GM18858 (cell line): ENCODE measurements at regions not wholly inside any gene's neighbourhood (a gene's known extent, or its start where the extent isn't known, plus 50 kb on each side); places are given as distances from the start of the nearest gene placed in this dataset.
A peak's percentile ranks its signal among the peaks of the same experiment; 100 is the strongest.

Experiments
- ATAC-seq: cut with Tn5 transposase; IDR thresholded peaks from one replicate; pipeline ENCODE4 v1.9.1; 2021; ENCODE audit not compliant: unreplicated experiment

GRCh38 chr18:43635397-43635796 is 358.1 kb upstream of the SYT4 start:
- no peak for ATAC-seq

- no peak for ATAC-seq
These were observed 365.5 kb upstream of the SYT4 start for GRCh38 chr18:43642727-43643330.

- no peak for ATAC-seq
These were observed 370.7 kb upstream of the SYT4 start for GRCh38 chr18:43648002-43648401.

- no peak for ATAC-seq
These were observed 372.5 kb upstream of the SYT4 start for GRCh38 chr18:43649649-43650357.

- no peak for ATAC-seq
These were observed 373.1 kb upstream of the SYT4 start for GRCh38 chr18:43650426-43650825.

- no peak for ATAC-seq
These were observed 373.8 kb upstream of the SYT4 start for GRCh38 chr18:43651057-43651456.

- no peak for ATAC-seq
These were observed 379.3 kb upstream of the SYT4 start for GRCh38 chr18:43656547-43656946.

GRCh38 chr18:43661570-43661969 is 384.3 kb upstream of the SYT4 start:
- peak; percentile 84 for ATAC-seq

- no peak for ATAC-seq
These were observed 385.4 kb upstream of the SYT4 start for GRCh38 chr18:43662657-43663056.

GRCh38 chr18:43663159-43663558 is 385.9 kb upstream of the SYT4 start:
- no peak for ATAC-seq

GRCh38 chr18:43664487-43665008 is 387.3 kb upstream of the SYT4 start:
- no peak for ATAC-seq

- no peak for ATAC-seq
These were observed 388.0 kb upstream of the SYT4 start for GRCh38 chr18:43665105-43665788.

- ATAC-seq, result no peak
These were observed 391.6 kb upstream of the SYT4 start for GRCh38 chr18:43668866-43669265.

GRCh38 chr18:43671431-43671830 is 394.1 kb upstream of the SYT4 start:
- ATAC-seq, result no peak

- ATAC-seq, result no peak
These were observed 402.8 kb upstream of the SYT4 start for GRCh38 chr18:43680096-43680495.

- ATAC-seq, result no peak
These were observed 404.4 kb upstream of the SYT4 start for GRCh38 chr18:43681661-43682060.

GRCh38 chr18:43682196-43682595 is 404.9 kb upstream of the SYT4 start:
- ATAC-seq, result no peak

GRCh38 chr18:43686709-43687108 is 409.4 kb upstream of the SYT4 start:
- no peak for ATAC-seq

- no peak for ATAC-seq
These were observed 414.9 kb upstream of the SYT4 start for GRCh38 chr18:43692099-43692690.

- ATAC-seq, result no peak
These were observed 425.1 kb upstream of the SYT4 start for GRCh38 chr18:43702399-43702798.

- ATAC-seq, result no peak
These were observed 425.8 kb upstream of the SYT4 start for GRCh38 chr18:43703050-43703449.

- ATAC-seq, result no peak
These were observed 428.6 kb upstream of the SYT4 start for GRCh38 chr18:43705850-43706249.
